ENCODE measurements at regions not wholly inside any gene's neighbourhood (a gene's known extent, or its start where the extent isn't known, plus 50 kb on each side); places are given as distances from the start of the nearest gene placed in this dataset.

DNA sequence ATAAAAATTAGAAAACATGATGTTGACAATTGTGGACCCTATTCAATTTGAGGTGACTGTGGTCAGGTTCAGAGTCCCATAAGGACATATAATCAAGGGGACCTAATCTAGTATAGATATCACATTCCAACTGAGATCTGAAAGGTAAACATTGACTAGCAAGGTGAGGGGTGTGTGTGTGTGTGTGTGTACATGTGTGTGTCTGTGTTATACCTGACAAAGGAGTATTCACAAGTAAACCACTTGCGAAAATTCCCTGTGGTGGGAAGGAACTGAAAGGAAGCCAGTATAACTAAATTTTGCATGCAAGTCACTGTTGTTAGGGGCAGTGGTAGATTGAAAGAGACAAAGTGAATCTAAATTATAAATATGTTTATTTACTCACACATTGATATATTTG is 723.7 kb downstream of the COL12A1 start:
- TF ChIP-seq CTCF (IDR thresholded peaks at IDR 0.05) (no peak), EZH2 (IDR thresholded peaks at IDR 0.05) (no peak)
